Skeletal muscle satellite cell (primary cell): ENCODE measurements at regions not wholly inside any gene's neighbourhood (a gene's known extent, or its start where the extent isn't known, plus 50 kb on each side); places are given as distances from the start of the nearest gene placed in this dataset.
"Not testable (repeated sequence)": the region's sequence is repeated elsewhere in the genome, so short reads cannot be mapped to it uniquely, and the experiment has no call there.

Source experiments
- H3K27me3 ChIP-seq: 2 replicates; pipeline ENCODE4 v1.7.0; 2013; ENCODE audit warnings: low read length; ENCODE audit not compliant: control insufficient read depth, insufficient read depth
- H3K36me3 ChIP-seq: 2 replicates; pipeline ENCODE4 v1.7.0; 2013; ENCODE audit warnings: mild to moderate bottlenecking, control low read depth, low read length; ENCODE audit not compliant: insufficient read depth
- H3K4me1 ChIP-seq: 2 replicates; pipeline ENCODE4 v1.7.0; 2013; ENCODE audit warnings: low read length; ENCODE audit not compliant: control insufficient read depth, insufficient read depth
- H3K4me2 ChIP-seq: 2 replicates; pipeline ENCODE4 v1.7.0; 2013; ENCODE audit warnings: mild to moderate bottlenecking, low read length
- H3K4me3 ChIP-seq: 2 replicates; pipeline ENCODE4 v1.7.0; 2013; ENCODE audit warnings: low read length
- H3K9ac ChIP-seq: 2 replicates; pipeline ENCODE4 v1.7.0; 2013; ENCODE audit warnings: mild to moderate bottlenecking, low read depth, low read length, moderate library complexity
- H3K9me3 ChIP-seq: replicated peaks from 2 replicates; pipeline ENCODE4 v1.7.0; 2013; ENCODE audit warnings: mild to moderate bottlenecking, control low read depth, low read length

GRCh38 chr2:181737302-181737701 is 57.0 kb upstream of the NEUROD1 start:
- not testable (repeated sequence) for H3K4me2 ChIP-seq, H3K27me3 ChIP-seq, H3K4me1 ChIP-seq, H3K9ac ChIP-seq, H3K9me3 ChIP-seq, H3K4me3 ChIP-seq, H3K36me3 ChIP-seq

- Histone ChIP-seq H3K36me3 (no peaks in the 10 kb centered on the region), H3K4me2 (no peak overlapping the region), H3K9ac (no peak overlapping the region), H3K4me3 (no peak overlapping the region), H3K9me3 (no peaks in the 10 kb centered on the region), H3K27me3 (no peaks in the 10 kb centered on the region), H3K4me1 (peaks cover 8% of the 10 kb centered on the region)
Observed at GRCh38 chr2:181738074-181738473, 57.8 kb upstream of the NEUROD1 start.

GRCh38 chr2:181738563-181738962 is 58.2 kb upstream of the NEUROD1 start:
- Histone ChIP-seq H3K4me2 (no peak overlapping the region), H3K9ac (no peak overlapping the region), H3K36me3 (no peaks in the 10 kb centered on the region)

GRCh38 chr2:181741756-181742155 is 61.4 kb upstream of the NEUROD1 start:
- Histone ChIP-seq H3K27me3 (no peaks in the 10 kb centered on the region), H3K4me3 (no peak overlapping the region), H3K4me2 (no peak overlapping the region), H3K9me3 (no peaks in the 10 kb centered on the region), H3K36me3 (no peaks in the 10 kb centered on the region), H3K9ac (no peak overlapping the region), H3K4me1 (peaks cover 15% of the 10 kb centered on the region)

More at GRCh38 chr2:181738563-181738962, 58.2 kb upstream of the NEUROD1 start:
- no peak overlapping the region for H3K4me3 ChIP-seq
- H3K27me3 ChIP-seq = no peaks in the 10 kb centered on the region
- H3K9me3 ChIP-seq = no peaks in the 10 kb centered on the region
- peaks cover 13% of the 10 kb centered on the region for H3K4me1 ChIP-seq

- no peaks in the 10 kb centered on the region for H3K9me3 ChIP-seq
- H3K36me3 ChIP-seq = no peaks in the 10 kb centered on the region
- peaks cover 15% of the 10 kb centered on the region for H3K4me1 ChIP-seq
- H3K4me2 ChIP-seq = no peak overlapping the region
- no peak overlapping the region for H3K9ac ChIP-seq
- no peak overlapping the region for H3K4me3 ChIP-seq
- no peaks in the 10 kb centered on the region for H3K27me3 ChIP-seq
Observed at GRCh38 chr2:181742361-181742760, 62.0 kb upstream of the NEUROD1 start.

GRCh38 chr2:181742922-181743722 is 62.8 kb upstream of the NEUROD1 start:
- H3K4me2 ChIP-seq = no peak overlapping the region
- no peaks in the 10 kb centered on the region for H3K36me3 ChIP-seq
- H3K4me3 ChIP-seq = no peak overlapping the region
- H3K9ac ChIP-seq = no peak overlapping the region
- H3K9me3 ChIP-seq = no peaks in the 10 kb centered on the region
- no peaks in the 10 kb centered on the region for H3K27me3 ChIP-seq
- peaks cover 15% of the 10 kb centered on the region for H3K4me1 ChIP-seq

GRCh38 chr2:181743723-181744031 is 63.4 kb upstream of the NEUROD1 start:
- Histone ChIP-seq H3K9ac (no peak overlapping the region), H3K27me3 (no peaks in the 10 kb centered on the region), H3K36me3 (no peaks in the 10 kb centered on the region), H3K4me1 (peaks cover 15% of the 10 kb centered on the region), H3K4me2 (no peak overlapping the region), H3K4me3 (no peak overlapping the region), H3K9me3 (no peaks in the 10 kb centered on the region)

- H3K27me3 ChIP-seq = no peaks in the 10 kb centered on the region
- no peaks in the 10 kb centered on the region for H3K36me3 ChIP-seq
- no peak overlapping the region for H3K4me3 ChIP-seq
- no peaks in the 10 kb centered on the region for H3K9me3 ChIP-seq
- H3K4me1 ChIP-seq = peaks cover 15% of the 10 kb centered on the region
- no peak overlapping the region for H3K4me2 ChIP-seq
- no peak overlapping the region for H3K9ac ChIP-seq
Observed at GRCh38 chr2:181745796-181746540, 65.7 kb upstream of the NEUROD1 start.

GRCh38 chr2:181746844-181747243 is 66.5 kb upstream of the NEUROD1 start:
- Histone ChIP-seq H3K4me2 (no peak overlapping the region), H3K9me3 (no peaks in the 10 kb centered on the region), H3K9ac (no peak overlapping the region), H3K4me3 (no peak overlapping the region), H3K4me1 (peaks cover 9% of the 10 kb centered on the region), H3K36me3 (no peaks in the 10 kb centered on the region), H3K27me3 (no peaks in the 10 kb centered on the region)

- H3K27me3 ChIP-seq = no peaks in the 10 kb centered on the region
- no peak overlapping the region for H3K9ac ChIP-seq
- no peaks in the 10 kb centered on the region for H3K4me1 ChIP-seq
- H3K36me3 ChIP-seq = no peaks in the 10 kb centered on the region
- H3K4me2 ChIP-seq = no peak overlapping the region
- H3K4me3 ChIP-seq = no peak overlapping the region
- H3K9me3 ChIP-seq = no peaks in the 10 kb centered on the region
Observed at GRCh38 chr2:181750305-181750704, 70.0 kb upstream of the NEUROD1 start.

- no peaks in the 10 kb centered on the region for H3K36me3 ChIP-seq
- no peaks in the 10 kb centered on the region for H3K27me3 ChIP-seq
- H3K9ac ChIP-seq = no peak overlapping the region
- H3K4me1 ChIP-seq = no peaks in the 10 kb centered on the region
- no peak overlapping the region for H3K4me2 ChIP-seq
- no peaks in the 10 kb centered on the region for H3K9me3 ChIP-seq
- no peak overlapping the region for H3K4me3 ChIP-seq
Observed at GRCh38 chr2:181751266-181752030, 71.1 kb upstream of the NEUROD1 start.
